ENCODE measurements at regions not wholly inside any gene's neighbourhood (a gene's known extent, or its start where the extent isn't known, plus 50 kb on each side); places are given as distances from the start of the nearest gene placed in this dataset.

- Mint-ChIP-seq H3K9me3 (ENCODE audit: low read depth) (no peaks in the 10 kb centered on the region), H3K27ac (no peak overlapping the region), H3K27me3 (peaks cover 3% of the 10 kb centered on the region), H3K4me1 (no peaks in the 10 kb centered on the region), H3K36me3 (ENCODE audit: low read depth) (no peaks in the 10 kb centered on the region), H3K4me3 (no peak overlapping the region)
- no peak for ATAC-seq
- DNase-seq, result no peak
- POLR2A ChIA-PET, result no interaction called here
- CTCF ChIA-PET, result interaction anchor here (0.6 to 0.8 kb wide), 2 partner anchors 28 to 247 kb away, joined by 3 read pairs; no protein-coding TSS in a partner anchor
- intact Hi-C loops (cut with DNase I, micrococcal nuclease), result no loop called here
Measured at GRCh38 chr4:79632114-79632513, 224.1 kb upstream of the GK2 start.

DNA sequence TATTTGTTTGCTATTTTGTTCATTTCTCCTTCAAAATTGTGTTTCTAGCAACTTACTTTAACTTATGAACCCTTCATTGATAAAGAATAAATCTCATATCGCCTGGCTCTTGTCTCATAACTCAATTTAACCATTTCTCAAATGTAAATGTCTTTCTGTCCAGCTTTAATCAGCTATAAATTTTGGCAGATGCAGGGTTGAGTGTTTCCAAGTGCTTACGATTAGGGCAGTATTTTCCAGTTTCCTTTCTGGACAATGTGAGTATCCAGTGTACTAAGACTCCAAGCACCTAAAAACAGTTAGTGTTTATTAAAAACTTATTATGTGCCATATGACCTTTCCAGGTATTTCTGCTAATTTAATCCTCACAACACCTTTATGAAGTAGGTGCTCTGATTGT lies 218.6 kb upstream of the GK2 start:
- Mint-ChIP-seq H3K9me3 (ENCODE audit: low read depth) (no peaks in the 10 kb centered on the region), H3K4me3 (no peak overlapping the region), H3K27me3 (no peaks in the 10 kb centered on the region), H3K36me3 (ENCODE audit: low read depth) (no peaks in the 10 kb centered on the region), H3K27ac (no peak overlapping the region), H3K4me1 (peaks cover 2% of the 10 kb centered on the region)
- ATAC-seq (no peak), DNase-seq (no peak)
- intact Hi-C loops (cut with DNase I, micrococcal nuclease), result no loop called here
- POLR2A ChIA-PET, result no interaction called here
- CTCF ChIA-PET, result interaction anchor here (0.7 kb wide), 1 partner anchor 306 kb away, joined by 4 read pairs; no protein-coding TSS in a partner anchor

GRCh38 chr4:79626101-79626500 lies 218.1 kb upstream of the GK2 start:
- ChIA-PET CTCF (interaction anchor here (0.7 kb wide), 1 partner anchor 306 kb away, joined by 4 read pairs; no protein-coding TSS in a partner anchor), POLR2A (no interaction called here)
- DNase-seq (no peak), ATAC-seq (no peak)
- H3K9me3 Mint-ChIP-seq (ENCODE audit: low read depth), result no peaks in the 10 kb centered on the region
- no peak overlapping the region for H3K27ac Mint-ChIP-seq
- H3K4me3 Mint-ChIP-seq, result no peak overlapping the region
- H3K4me1 Mint-ChIP-seq, result peaks cover 2% of the 10 kb centered on the region
- intact Hi-C loops (cut with DNase I, micrococcal nuclease), result no loop called here
- no peaks in the 10 kb centered on the region for H3K36me3 Mint-ChIP-seq (ENCODE audit: low read depth)
- no peaks in the 10 kb centered on the region for H3K27me3 Mint-ChIP-seq

DNA sequence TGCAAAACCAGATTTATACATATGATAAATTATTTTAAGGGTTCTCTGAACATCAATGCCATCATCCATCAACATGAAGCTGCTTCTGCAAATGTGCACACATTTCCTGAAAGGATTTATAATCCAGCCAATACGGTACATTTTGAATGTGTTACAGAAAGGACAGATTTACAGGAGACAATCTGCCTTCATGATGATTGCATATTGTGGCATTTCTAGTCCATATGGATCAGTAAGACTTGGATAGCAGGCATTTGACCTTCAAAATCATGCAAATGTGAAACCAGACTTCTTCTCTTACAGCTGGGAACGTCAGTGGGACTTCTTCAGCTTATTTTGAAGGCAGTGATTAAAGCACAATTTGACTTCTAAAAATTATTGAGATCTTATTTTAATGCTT lies 217.3 kb upstream of the GK2 start:
- no peak overlapping the region for H3K4me3 Mint-ChIP-seq
- H3K36me3 Mint-ChIP-seq (ENCODE audit: low read depth), result no peaks in the 10 kb centered on the region
- ChIA-PET POLR2A (no interaction called here), CTCF (no interaction called here)
- no peaks in the 10 kb centered on the region for H3K27me3 Mint-ChIP-seq
- intact Hi-C loops (cut with DNase I, micrococcal nuclease), result no loop called here
- no peaks in the 10 kb centered on the region for H3K9me3 Mint-ChIP-seq (ENCODE audit: low read depth)
- no peak for ATAC-seq
- no peak for DNase-seq
- H3K27ac Mint-ChIP-seq, result no peak overlapping the region
- H3K4me1 Mint-ChIP-seq, result peaks cover 2% of the 10 kb centered on the region

DNA sequence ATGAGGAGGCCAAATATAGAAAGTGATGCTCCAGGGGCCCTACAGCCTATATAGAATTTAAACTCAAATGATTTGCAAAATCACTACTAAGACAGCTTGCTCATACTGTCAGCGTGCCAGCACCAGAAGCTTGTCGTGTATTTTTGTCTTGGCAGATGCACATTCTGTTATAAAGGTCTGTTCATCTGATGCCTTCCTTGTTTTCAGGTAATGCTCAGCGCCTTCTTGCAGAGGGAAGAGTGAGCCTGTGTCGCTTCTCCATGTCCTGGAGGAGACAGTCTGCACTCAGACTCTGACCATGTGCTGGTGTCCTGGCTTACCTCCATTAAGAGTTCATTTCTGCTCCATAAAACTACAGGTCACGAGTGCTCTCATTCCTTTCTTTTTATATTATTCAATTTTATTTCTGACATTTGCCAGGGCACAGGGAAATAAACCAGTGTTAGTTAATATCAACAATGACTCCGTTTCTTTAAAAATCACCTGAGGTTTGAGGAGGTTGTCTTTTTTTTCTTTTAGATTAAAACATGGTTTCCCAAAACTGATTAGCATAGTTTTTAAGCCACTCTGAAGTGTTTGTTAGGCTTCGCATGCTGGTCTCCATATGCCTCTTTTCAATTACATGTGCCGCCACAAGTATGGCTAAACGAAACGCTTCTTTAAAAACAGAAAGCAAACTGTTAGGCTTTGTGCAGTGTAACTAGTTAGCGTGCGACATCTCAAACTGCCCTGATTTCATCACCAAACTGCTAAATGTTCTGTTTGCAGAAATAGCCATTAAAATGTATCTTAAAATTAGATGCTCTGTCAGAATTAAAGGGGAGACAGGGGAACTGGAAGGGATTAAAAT lies 215.2 kb upstream of the GK2 start:
- ATAC-seq, result no peak
- no peak for DNase-seq
- Mint-ChIP-seq H3K9me3 (ENCODE audit: low read depth) (no peaks in the 10 kb centered on the region), H3K27ac (no peak overlapping the region), H3K36me3 (ENCODE audit: low read depth) (no peaks in the 10 kb centered on the region), H3K4me3 (no peak overlapping the region), H3K4me1 (peaks cover 2% of the 10 kb centered on the region), H3K27me3 (peaks cover 3% of the 10 kb centered on the region)
- ChIA-PET POLR2A (no interaction called here), CTCF (interaction anchor here (0.7 kb wide), 1 partner anchor 576 kb away, joined by 3 read pairs; no protein-coding TSS in a partner anchor)
- intact Hi-C loops (cut with DNase I, micrococcal nuclease), result no loop called here

- Mint-ChIP-seq H3K27me3 (peaks cover 3% of the 10 kb centered on the region), H3K4me1 (peaks cover 2% of the 10 kb centered on the region), H3K36me3 (ENCODE audit: low read depth) (no peaks in the 10 kb centered on the region), H3K27ac (no peak overlapping the region), H3K9me3 (ENCODE audit: low read depth) (no peaks in the 10 kb centered on the region), H3K4me3 (no peak overlapping the region)
- ChIA-PET POLR2A (no interaction called here), CTCF (no interaction called here)
- ATAC-seq (no peak), DNase-seq (no peak)
- intact Hi-C loops (cut with DNase I, micrococcal nuclease), result no loop called here
Measured at GRCh38 chr4:79621061-79621460, 213.0 kb upstream of the GK2 start.

GRCh38 chr4:79620617-79621016 lies 212.6 kb upstream of the GK2 start:
- no peak for ATAC-seq
- Mint-ChIP-seq H3K9me3 (ENCODE audit: low read depth) (no peaks in the 10 kb centered on the region), H3K4me1 (peaks cover 1% of the 10 kb centered on the region), H3K36me3 (ENCODE audit: low read depth) (no peaks in the 10 kb centered on the region), H3K27me3 (peaks cover 3% of the 10 kb centered on the region), H3K4me3 (no peak overlapping the region), H3K27ac (no peak overlapping the region)
- intact Hi-C loops (cut with DNase I, micrococcal nuclease), result no loop called here
- DNase-seq, result no peak
- ChIA-PET POLR2A (no interaction called here), CTCF (no interaction called here)

- H3K36me3 Mint-ChIP-seq (ENCODE audit: low read depth), result no peaks in the 10 kb centered on the region
- H3K27me3 Mint-ChIP-seq, result peaks cover 7% of the 10 kb centered on the region
- POLR2A ChIA-PET, result no interaction called here
- no peak overlapping the region for H3K27ac Mint-ChIP-seq
- CTCF ChIA-PET, result no interaction called here
- DNase-seq, result no peak
- H3K4me3 Mint-ChIP-seq, result no peak overlapping the region
- H3K9me3 Mint-ChIP-seq (ENCODE audit: low read depth), result peaks cover 2% of the 10 kb centered on the region
- H3K4me1 Mint-ChIP-seq, result no peaks in the 10 kb centered on the region
- ATAC-seq, result no peak
- intact Hi-C loops (cut with DNase I, micrococcal nuclease), result no loop called here
Measured at GRCh38 chr4:79613269-79613935, 205.4 kb upstream of the GK2 start.

- CTCF ChIA-PET, result no interaction called here
- H3K4me3 Mint-ChIP-seq, result no peak overlapping the region
- H3K4me1 Mint-ChIP-seq, result no peaks in the 10 kb centered on the region
- H3K27ac Mint-ChIP-seq, result no peak overlapping the region
- ATAC-seq (no peak), DNase-seq (no peak)
- no peaks in the 10 kb centered on the region for H3K36me3 Mint-ChIP-seq (ENCODE audit: low read depth)
- intact Hi-C loops (cut with DNase I, micrococcal nuclease), result no loop called here
- peaks cover 7% of the 10 kb centered on the region for H3K27me3 Mint-ChIP-seq
- POLR2A ChIA-PET, result no interaction called here
- H3K9me3 Mint-ChIP-seq (ENCODE audit: low read depth), result peaks cover 2% of the 10 kb centered on the region
Measured at GRCh38 chr4:79611026-79611425, 203.0 kb upstream of the GK2 start.

DNA sequence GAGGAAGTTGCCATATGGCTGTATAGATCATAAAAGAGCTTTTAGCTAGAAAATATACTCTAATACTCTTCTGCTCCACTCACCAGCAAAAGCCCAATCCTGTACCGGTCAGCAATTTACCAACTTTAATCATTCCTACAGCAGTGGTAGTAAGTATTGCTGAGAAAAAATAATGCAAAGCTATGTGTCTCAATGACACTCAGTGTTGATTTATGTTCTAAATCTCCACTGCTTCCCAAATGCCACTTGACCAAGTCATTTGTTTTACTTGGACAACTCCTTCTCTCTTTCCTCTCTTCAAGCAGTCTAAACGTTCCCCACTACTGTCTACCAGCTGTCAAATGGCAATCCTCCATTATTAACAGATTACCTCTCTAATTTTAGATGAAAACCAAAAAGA lies 201.8 kb upstream of the GK2 start:
- intact Hi-C loops (cut with DNase I, micrococcal nuclease), result no loop called here
- H3K4me3 Mint-ChIP-seq, result no peak overlapping the region
- ATAC-seq, result no peak

DNA sequence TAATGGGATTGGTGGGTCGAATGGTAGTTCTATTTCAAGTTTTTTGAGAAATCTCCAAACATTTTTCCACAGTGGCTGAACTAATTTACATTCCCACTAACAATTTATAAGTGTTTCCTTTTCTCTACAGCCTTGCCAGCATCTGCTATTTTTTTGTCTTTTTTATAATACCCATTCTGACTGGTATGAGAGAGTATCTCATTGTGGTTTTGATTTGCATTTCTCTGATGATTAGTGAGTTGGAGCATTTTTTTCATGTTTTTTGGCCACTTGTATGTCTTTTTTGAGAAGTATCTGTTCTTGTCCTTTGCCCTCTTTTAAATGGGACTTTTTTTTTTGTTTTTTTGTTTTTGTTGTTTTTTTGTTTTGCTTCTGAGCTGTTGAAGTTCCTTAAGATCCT lies 200.0 kb upstream of the GK2 start:
- DNase-seq, result no peak
- no peaks in the 10 kb centered on the region for H3K36me3 Mint-ChIP-seq (ENCODE audit: low read depth)
- POLR2A ChIA-PET, result no interaction called here
- H3K4me3 Mint-ChIP-seq, result no peak overlapping the region
- H3K27me3 Mint-ChIP-seq, result peaks cover 3% of the 10 kb centered on the region
- intact Hi-C loops (cut with DNase I, micrococcal nuclease), result no loop called here
- peaks cover 9% of the 10 kb centered on the region for H3K4me1 Mint-ChIP-seq
- no peak overlapping the region for H3K27ac Mint-ChIP-seq
- CTCF ChIA-PET, result interaction anchor here (0.5 kb wide), 1 partner anchor 68 kb away, joined by 3 read pairs; no protein-coding TSS in a partner anchor
- no peak for ATAC-seq
- H3K9me3 Mint-ChIP-seq (ENCODE audit: low read depth), result peaks cover 2% of the 10 kb centered on the region

More for the DNA sequence above, 201.8 kb upstream of the GK2 start:
- peaks cover 6% of the 10 kb centered on the region for H3K27me3 Mint-ChIP-seq
- POLR2A ChIA-PET, result no interaction called here
- H3K36me3 Mint-ChIP-seq (ENCODE audit: low read depth), result no peaks in the 10 kb centered on the region
- peaks cover 2% of the 10 kb centered on the region for H3K9me3 Mint-ChIP-seq (ENCODE audit: low read depth)
- no peaks in the 10 kb centered on the region for H3K4me1 Mint-ChIP-seq
- CTCF ChIA-PET, result no interaction called here
- DNase-seq, result no peak
- H3K27ac Mint-ChIP-seq, result no peak overlapping the region

DNA sequence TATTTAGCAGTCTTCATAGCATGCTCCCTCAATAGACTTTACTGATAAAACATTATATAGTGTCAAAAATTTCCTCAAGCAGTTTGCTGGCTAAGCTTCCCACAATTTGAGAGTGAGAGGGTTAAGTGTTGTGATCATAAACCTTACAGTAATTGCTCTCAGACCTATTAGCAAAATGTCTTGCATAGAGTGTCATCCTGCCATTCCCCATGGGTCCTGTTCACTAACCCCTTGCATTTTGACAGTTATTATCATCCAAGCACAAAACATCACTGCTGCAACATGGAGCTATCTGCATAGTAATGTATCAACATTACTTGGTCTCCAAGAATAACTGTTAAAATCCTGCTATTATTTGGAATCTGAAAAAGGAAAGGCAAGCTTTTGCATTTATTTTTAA lies 196.1 kb upstream of the GK2 start:
- intact Hi-C loops (cut with DNase I, micrococcal nuclease), result loop anchor here in 1 of 2 experiments (5.0 kb wide), 1 partner anchor 77 kb away; no protein-coding TSS in a partner anchor
- DNase-seq, result no peak
- ChIA-PET POLR2A (no interaction called here), CTCF (interaction anchor here (0.9 kb wide), 1 partner anchor 27 kb away, joined by 3 read pairs; no protein-coding TSS in a partner anchor)
- no peak for ATAC-seq
- Mint-ChIP-seq H3K36me3 (ENCODE audit: low read depth) (no peaks in the 10 kb centered on the region), H3K27ac (no peak overlapping the region), H3K9me3 (ENCODE audit: low read depth) (no peaks in the 10 kb centered on the region), H3K4me1 (peaks cover 9% of the 10 kb centered on the region), H3K4me3 (no peak overlapping the region), H3K27me3 (no peaks in the 10 kb centered on the region)

Measured in activated CD4-positive, alpha-beta T cell treated with anti-CD3 and anti-CD28 coated beads for 36 hours (primary cell).